CD4-positive, alpha-beta T cell treated with Interleukin-1 beta for 1 hour (primary cell): ENCODE measurements at regions not wholly inside any gene's neighbourhood (a gene's known extent, or its start where the extent isn't known, plus 50 kb on each side); places are given as distances from the start of the nearest gene placed in this dataset.

ENCODE experiments used
- DNase-seq, 2 donors: peaks; one replicate each; pipeline ENCODE4 v3.0.0-alpha.2; 2020 to 2022

DNA sequence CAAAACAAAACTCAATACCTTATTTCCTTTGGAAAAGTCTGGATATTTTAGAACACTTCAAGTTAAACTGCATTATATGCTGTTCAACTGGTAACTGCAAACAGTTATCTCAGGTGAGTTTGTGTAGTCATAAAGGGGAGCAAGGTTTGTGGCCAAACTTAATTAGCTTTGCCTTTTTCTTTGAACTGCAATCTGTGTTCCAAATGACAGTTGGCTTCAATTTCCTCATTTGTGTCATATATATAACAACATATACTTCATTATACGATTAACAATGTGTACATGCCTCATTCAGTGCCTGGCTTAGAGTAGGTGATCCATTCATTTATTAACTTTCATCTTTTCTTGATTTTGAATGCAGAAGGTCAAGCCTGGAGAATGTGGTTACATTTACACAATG lies 55.8 kb downstream of the KCNE4 start:
- DNase-seq: no peak

DNA sequence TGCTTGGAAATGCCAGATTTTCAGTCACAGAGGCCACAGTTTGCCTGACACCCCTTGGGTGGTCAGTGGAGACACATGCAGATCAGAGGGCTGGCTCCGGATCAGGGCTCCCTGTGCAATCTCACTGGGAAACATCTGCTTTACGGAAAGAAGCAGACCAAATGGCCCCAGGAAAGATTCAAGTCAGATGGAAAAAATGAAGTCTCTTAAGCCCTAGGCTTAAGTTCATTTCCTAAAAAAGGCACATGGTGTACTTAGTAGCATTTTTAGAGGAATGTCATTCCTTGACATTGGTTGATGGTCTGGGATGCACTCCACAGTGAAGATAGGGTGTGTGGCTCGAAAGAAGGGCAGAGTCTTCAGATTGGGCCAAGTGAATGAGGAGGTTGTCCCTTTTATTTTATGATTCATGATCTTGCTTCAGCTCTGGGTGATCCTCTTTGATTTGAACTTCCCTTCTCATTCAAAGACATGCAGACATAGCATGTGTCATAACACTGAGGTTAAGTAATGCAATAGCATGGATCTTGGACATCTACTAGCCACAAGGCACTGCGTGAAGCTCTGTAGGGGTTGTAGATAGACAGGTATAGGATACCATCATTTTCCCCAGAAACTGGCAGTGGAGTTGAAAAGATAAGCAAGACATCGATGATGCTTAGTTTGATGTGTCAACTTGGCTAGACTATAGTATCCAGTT lies 56.5 kb downstream of the KCNE4 start:
- no peak for DNase-seq

DNA sequence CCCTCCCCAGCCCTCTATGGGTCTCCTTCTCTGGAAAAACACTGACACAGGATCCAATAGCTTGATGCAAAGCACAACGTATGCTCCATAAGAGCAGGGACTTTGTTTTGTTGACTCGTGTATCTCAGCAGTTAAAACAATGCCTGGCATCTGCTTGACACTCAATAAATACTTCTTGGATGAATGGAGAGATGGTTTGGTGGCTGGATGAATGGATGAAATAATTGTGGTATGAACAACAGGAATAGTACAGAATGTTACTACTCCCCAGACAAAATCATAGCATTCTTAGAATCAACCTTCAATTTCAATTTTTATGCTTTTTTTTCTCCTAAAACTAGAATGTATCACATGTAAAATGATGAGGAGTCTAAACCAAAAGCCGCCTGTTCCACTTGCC lies 57.4 kb downstream of the KCNE4 start:
- DNase-seq: no peak

DNA sequence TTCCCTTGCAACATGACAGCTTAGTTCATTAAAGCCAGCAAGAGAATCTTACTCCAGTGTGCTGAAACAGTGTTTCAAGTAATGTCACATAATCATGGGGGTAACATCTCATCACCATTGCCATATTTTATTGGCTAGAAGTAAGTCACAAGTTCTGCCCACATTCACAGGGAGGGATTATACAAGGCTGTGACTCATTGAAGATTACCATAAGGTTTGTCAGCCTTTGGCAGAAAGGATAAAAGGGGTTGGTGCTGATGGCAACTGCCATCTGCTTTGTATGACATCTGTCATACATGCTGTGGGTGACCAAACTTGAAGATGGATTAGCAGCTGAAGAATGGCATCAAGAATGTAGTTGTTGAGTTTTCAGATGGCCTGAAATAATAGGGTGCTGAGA lies 61.2 kb downstream of the KCNE4 start:
- no peak for DNase-seq

DNA sequence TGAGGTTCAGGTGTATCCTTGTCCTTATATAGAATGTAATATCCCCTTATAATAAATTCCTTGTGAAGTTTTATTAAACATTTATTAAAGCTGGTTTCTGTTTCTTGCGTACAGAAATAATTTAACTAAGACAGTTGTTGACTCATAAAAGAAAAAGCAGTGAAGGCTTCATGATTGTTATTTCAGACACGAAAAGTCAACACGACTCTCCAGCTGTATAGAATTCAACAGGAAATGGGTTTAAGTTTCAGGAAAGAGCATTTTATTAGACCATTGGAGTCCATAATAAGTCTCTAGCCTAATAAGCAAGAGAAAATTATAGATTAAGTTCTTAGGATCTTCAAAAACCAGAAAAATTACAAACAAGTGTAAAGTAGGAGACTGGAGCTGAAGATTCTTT lies 62.2 kb downstream of the KCNE4 start:
- DNase-seq: no peak

DNA sequence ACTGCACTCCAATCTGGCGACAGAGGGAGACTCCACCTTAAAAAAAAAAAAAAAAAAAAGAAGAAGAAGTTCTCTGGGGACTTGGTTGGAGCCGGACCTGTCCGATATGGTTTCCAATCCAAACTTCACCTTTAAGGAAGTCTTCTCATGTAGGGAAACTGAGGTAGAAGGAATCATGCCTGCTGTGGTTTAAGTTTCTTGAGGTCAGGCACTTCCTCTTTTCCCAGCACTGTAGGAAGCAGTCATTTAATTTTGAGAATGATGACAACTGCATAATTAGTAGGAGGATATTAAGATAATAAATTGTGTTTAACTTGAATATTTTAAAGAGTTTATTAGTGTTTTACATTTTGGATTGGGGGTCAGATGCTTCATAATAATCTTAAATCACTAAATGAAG lies 62.9 kb downstream of the KCNE4 start:
- no peak for DNase-seq

DNA sequence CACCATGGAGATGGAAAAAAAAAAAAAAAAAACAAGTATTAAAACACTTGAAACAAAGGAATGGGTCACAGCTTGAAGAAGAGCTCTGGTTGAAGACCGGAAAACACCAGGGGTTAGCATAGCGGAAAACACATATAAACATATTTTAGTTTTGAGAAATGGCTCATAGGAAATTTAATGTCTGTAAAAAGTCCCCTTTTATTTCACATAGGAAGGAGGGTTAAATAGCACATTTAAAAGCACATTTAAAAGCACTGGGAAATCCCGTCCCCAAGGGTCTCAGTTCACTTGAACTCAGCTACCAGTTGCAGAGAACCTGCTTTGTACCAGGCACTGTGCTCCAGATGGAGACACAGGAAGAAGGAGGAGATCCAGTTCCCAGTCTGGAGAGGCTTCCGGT lies 65.5 kb downstream of the KCNE4 start:
- DNase-seq: no peak

DNA sequence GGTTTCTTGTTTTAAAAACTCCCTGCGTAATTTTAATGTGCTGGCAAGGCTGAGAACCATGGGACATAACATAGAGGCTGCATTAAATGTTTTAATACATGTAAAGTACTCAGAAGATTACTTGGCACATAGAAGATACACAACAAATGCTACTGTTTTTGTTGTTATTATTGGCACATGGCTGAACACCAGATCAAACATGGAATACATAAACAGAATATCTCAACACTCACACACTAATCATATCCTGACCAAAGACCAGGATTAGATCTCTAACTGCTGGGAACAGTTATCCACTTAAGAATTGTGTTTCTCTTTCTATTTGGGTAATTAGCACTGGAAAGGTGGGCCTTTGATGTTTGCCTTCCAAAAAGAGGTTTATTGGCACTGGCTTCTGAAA lies 69.3 kb downstream of the KCNE4 start:
- no peak for DNase-seq

DNA sequence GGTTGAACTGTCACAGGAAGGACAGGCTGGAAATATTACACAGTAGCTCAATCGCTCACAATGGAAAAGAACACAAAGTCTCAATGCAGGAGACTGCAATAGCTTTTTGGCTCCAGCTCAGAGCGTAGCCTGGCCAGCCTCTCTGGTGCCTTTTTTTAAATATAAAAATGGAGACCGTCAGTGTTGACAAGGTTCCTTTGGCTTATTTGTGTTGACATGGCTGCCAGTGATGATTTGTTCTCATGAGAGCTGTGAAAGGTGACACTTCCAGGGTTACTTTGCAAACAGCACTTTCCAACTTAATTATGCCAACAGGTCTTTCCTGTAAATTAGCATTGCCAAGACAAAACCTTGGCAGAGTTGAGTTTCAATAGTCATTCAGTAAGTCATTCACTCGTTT lies 70.8 kb downstream of the KCNE4 start:
- no peak for DNase-seq

DNA sequence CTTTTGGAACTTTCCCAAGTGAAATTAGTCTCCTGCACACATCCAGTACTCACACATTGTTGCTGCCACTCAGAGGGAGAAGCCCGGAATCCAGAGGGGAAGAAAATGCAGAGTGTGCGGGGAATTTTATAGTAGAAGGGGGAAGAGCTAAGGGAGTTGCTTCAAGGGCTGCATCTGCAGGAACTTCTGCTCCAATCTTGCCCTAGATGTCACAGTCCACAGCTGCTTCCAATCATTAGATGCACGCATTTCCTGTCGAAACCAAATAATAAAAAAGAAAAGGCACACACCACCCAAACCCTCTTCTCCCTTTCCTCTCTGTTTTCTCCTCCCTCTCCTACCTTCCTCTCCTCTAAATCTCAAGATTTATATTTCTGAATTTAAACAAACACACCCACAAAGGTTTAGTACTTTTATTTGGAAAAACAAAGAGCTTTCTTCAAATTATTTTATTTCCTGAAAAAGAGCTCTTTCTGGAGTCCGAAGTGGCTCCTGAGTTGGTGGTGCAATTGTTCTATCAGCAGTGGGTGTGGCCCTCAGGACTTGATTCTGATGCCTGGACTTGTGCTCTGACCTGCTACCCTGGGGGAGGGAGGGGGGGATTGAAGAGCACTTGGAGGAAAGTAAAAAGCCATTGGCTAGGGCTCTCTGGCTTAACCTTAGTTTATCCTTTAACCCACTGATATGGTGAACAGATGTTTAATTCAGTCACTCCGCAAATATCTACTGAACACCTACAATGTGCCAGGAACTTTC lies 72.0 kb downstream of the KCNE4 start:
- DNase-seq: no peak

DNA sequence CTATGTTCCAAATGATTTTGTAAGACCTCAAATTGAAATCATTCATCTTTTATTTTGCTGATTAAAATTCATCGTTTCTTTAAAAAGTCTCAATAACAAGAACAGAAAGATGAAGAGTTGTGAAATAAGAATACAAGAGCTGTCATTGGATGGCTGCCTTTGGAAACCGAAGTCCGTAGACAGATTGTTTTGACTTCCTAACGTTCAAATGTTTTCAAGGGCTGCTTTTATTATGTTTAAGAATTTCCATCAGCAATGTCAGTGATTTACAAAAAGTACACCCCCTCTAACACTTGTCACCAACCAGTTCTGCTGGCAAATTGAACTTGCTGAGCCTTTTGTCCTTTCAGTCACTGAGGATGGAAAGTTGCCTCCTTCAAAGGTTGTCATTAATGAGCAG lies 89.6 kb downstream of the KCNE4 start:
- no peak for DNase-seq

DNA sequence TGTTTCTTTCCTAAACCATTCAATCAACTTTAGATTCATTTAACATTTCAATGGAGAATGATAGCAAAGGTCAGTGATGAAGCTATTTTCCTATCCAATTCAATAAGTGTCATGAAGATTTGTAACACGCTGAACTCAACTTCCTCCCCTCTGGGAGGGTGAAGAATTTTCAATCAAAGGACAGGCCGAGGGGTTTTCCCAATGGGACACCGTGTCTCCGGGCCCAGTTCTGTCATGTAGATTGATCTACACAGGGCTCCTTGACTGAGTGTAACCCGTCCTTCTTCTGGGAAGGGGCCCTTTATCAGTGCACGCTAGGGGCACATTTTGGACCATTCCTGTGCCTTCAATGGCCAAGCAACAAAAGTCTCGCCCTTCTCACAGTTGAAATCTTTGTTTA lies 90.1 kb downstream of the KCNE4 start:
- no peak for DNase-seq

DNA sequence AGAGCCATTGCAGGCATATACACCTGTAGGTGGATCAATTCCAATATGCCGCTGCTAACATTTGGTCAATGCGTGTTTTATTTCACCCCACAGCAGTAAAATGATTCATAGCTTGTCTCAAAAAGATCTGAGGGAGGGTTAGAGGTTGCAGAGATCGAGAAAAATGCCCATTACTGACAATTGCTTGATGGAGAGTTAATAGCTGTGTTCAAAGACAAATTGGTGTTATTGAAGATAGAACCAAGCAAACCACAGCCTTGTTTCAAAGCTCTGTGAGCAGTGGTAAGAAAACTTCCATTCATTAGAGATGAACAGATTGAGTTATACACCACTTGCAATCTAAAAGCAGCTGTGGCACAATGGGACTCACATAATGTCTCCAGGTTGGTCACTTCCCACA lies 95.4 kb downstream of the KCNE4 start:
- no peak for DNase-seq

DNA sequence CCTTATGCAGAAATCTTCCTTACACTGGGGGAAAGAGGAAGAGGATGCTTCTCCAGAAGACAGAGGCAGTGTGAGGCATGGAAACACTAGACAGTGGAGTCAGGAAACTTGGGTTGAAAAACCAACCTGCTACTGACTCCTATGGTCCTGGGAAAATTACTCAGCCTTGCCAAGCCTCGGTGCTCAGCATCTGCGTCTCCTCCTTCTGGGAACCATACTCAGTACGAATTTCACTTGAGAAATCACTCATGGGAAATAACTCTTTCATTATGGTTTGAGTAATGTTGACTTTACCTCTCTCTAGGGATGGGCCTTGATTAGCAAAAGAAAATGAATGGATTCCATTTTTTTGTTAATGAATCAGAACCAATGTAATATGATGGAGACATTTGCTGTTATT lies 96.5 kb downstream of the KCNE4 start:
- no peak for DNase-seq

DNA sequence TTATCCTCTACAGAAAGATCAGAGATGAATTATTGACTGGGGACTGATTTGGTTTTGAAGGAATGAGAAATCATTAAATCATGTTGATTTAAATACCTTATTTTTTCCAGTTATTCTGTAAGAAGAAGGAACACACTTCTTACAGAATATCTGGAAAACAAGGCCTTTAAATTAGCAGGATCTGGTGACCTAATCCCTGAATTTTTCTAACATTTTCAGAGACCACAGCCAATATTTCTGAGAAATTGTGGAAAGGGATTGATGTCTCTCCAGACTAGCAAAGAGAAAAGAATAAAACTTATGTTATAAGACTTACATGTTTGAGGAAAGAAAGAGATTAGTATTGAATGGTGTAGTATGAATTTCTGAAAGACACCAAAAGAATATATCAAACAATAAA lies 104.0 kb downstream of the KCNE4 start:
- DNase-seq: no peak

DNA sequence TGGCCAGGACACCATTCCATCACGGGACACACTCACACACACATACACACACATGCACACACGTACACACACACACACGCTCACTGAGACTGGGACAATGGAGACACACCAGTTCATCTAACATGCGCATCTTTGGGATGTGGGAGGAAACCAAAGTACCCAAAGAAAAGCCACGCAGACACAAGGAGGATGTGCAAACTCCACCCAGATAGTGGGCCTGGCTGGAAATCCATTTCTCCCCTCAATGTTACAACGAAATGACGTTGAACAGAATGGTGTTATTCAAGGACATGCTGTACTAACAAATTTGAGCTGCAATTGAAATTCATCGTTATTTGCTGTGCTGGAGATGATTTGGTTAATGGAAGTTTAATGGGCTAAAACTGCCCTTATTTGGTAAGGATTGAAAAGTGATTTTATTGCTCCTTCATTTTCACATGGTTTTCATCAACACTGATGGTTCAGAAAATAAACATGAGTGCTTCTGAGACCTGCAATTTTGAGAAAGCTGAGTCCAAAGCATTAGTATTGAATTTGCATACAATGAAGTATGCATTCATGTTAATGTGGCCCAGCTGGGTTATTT lies 110.0 kb downstream of the KCNE4 start:
- no peak for DNase-seq

DNA sequence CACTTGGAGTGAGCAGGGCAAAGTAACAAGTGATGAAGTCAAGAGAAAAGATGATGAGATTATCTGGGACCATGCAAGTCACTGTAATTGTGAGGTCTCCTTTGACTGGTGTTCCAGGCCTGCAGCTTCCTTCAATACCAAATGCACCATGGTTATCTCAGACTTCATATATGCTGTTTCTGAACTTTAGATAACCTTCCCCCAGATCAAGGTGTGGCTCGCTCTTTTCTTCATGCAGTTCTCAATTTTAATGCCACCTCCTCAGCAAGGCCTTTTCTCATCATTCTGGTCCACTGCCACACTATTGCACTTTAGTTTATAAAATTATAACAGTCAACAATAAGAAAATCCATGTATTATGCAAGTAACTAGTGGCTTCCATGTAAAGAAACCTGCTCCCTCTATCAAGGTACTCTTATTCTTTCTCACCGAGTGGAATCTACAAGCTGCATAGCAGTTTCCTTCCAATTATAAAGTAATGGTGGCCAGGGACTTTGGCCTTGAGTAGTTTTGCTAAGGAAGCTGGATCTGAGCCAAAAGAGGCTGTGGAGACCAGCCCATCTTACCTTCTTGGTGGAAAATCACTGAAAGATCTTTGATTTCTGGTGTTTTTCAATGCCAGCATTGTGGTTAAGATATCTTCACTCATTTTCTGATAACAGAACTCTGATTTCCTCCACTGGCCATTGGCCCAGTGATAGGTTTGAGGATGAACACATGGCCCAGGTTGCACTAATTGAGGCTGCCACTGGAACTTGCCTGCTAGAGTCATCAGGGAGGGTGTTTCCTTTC lies 113.6 kb downstream of the KCNE4 start:
- DNase-seq: no peak

DNA sequence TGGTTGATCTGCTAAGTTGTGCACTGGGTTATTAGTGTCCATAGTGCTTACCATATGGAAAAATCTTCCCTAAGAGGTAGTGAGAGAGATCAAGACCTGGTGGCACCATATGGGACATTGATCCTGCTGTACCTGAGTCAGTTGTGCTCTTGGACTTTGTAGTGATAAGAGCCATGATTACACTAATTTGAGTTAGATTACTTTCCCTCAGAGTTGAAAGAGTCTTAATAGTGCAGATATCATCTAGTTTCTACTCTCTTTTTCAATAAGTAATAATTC lies 114.2 kb downstream of the KCNE4 start:
- DNase-seq: no peak

DNA sequence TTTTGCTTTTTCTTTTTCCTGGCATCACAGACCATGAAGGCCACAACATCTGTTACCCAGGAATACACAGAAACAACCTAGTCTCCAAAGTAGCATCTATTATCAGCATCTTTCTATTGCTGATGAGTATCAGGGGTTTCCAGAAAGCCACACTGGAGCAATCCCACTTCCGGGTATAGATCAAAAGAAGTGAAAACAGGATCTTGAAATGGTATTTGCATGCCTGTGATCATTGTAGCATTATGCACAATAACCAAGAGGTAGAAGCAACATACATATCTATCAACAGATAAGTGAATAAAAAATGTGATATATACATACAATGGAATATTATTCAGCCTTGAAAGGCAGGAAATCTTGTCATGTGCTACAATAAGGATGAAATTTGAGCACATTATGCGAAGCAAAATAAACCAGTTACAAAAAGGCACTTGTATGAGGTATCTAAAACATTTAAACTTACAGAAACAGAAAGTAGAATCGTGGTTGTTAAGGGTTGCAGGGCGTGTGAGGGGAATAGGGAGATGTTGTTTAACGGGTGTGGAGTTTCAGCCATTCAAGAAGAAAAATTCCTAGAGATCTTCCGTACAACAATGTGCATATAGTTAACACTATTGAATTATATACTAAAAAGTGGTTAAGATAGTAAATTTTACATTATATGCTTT lies 115.1 kb downstream of the KCNE4 start:
- no peak for DNase-seq

DNA sequence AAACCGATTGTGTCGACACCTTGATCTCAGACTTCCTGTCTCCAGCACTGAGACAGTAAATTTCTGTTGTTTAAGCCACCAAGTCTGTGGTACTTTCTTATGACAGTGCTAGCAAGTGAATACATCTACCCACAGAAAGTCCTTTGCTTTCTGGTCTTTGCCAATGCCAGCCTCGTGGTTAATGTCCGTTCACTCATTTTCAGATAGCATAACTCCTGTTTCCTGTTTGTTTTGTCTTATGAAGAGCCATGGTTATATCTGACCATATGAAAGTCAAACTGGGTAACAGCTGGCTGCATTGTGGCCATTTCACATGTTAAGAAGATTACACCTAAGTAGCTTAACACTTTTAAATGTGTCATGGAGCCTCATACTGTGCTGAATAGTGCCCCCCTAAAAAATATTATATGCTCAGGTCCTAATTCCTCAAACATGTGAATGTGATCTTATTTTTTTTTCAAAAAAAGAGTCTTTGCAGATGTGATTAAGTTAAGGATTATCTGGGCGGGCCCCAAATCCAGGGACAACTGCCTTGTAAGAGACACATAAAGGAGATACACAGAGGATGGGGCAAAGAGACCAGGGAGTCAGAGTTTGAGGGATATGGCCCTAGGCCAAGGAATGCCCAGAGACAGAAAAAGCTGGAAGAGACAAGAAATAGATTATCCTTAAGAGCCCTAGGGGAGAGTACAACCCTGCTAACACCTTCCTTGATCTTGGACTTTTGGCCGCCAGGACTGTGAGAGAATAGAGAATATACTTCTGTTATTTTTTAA lies 118.0 kb downstream of the KCNE4 start:
- no peak for DNase-seq

DNA sequence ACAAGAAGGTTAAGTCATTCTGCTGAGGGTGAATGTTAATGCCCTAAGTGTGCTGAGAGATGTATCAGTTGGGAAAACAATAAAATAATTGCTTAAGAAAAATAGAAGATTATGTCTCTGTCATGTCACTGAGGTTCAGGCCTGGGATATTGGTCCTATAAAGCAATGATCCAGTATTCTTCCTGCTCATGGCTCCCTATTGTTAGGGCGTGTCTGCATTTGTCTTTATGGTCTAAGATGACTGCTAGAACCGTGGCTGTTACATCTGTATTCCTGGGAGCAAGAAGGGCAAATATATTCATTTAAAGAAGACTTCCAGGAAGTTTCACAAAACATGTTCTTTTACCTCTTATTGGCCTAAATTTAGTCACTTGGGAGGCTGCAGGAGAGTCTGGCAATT lies 125.0 kb downstream of the KCNE4 start:
- DNase-seq: no peak

DNA sequence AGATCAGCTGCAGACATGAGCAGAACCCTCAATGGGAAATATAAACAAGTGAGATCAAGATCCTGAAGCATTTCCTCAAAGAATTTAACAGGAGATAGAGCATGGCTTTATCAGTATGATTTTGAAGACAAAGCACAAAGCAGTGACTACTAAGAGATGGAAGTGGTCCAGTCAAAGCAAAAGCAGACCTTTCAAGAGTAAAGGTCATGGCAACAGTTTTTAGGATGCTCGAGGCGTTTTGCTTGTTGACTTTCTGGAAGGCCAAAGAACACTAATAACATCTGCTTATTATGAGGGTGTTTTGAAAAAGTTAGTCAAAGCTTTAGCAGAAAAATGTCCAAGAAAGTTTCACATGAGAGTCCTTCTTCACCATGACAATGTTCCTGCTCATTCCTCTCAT lies 128.5 kb downstream of the KCNE4 start:
- no peak for DNase-seq

DNA sequence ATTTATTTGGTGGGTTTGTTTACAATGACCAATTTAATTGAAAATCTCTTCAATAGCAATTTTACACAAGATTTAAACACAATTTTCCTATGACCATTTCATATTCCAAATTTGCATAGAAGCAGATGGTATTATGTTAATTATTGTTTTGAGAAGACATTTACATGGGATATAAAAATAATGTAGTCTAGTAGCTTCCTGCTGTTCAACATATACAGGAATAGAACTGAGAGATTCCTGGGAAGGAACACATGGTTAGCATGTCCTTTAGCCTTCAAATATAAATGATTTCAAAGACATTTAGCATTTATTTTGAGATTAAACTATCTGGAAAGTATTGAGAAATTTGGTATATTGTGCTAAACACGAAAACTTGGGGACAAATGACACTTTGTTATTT lies 129.6 kb downstream of the KCNE4 start:
- no peak for DNase-seq
